PC-9 (cell line): ENCODE measurements at regions not wholly inside any gene's neighbourhood (a gene's known extent, or its start where the extent isn't known, plus 50 kb on each side); places are given as distances from the start of the nearest gene placed in this dataset.

Experiments used
- CTCF ChIP-seq: fragments of 200-600 bp; sonication (generic); conservative IDR thresholded peaks from 2 replicates; pipeline ENCODE4 v1.6.1; 2017; ENCODE audit warnings: mixed run types, antibody characterized with exemption, mild to moderate bottlenecking, moderate library complexity
- EZH2 ChIP-seq: fragments of 200-600 bp; sonication (generic); IDR thresholded peaks from 2 replicates; pipeline ENCODE4 v1.8.0; 2017; ENCODE audit warnings: antibody characterized with exemption, low read depth

- no peak for TF ChIP-seq CTCF
- TF ChIP-seq EZH2 = no peak
Measured at GRCh38 chr21:27450216-27450615, 483.3 kb upstream of the ADAMTS5 start.
